Forelimb muscle (tissue), 1 donor: ENCODE measurements at regions not wholly inside any gene's neighbourhood (a gene's known extent, or its start where the extent isn't known, plus 50 kb on each side); places are given as distances from the start of the nearest gene placed in this dataset.
"Not testable (repeated sequence)": the region's sequence is repeated elsewhere in the genome, so short reads cannot be mapped to it uniquely, and the experiment has no call there.

Source experiments
- DNase-seq: peaks from one replicate; pipeline ENCODE4 v3.0.0-alpha.2; 2013; ENCODE audit warnings: low read depth

- DNase-seq: peak; percentile 16
Measured at GRCh38 chr15:96047255-96047931, 283.1 kb upstream of the NR2F2 start.

DNA sequence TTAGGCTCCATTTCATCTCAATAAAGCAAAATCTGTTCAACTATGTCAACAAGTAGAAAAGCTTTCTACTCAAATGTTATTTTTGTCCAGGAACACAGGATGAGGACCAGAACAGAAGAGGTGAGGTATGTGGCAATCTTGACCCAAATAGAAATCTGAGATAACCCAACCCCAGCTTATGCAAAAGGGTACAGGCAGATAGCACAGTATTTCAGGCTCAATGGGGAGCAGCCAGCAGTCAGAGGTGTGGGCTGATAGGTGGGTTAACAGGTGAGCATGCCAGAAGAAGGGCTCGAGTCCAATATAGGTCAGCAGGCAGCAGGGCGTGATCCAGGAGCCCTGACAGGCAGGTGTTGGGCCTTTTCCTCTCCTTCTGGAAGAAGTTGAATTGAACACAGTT, 281.2 kb upstream of the NR2F2 start:
- DNase-seq: no peak

DNA sequence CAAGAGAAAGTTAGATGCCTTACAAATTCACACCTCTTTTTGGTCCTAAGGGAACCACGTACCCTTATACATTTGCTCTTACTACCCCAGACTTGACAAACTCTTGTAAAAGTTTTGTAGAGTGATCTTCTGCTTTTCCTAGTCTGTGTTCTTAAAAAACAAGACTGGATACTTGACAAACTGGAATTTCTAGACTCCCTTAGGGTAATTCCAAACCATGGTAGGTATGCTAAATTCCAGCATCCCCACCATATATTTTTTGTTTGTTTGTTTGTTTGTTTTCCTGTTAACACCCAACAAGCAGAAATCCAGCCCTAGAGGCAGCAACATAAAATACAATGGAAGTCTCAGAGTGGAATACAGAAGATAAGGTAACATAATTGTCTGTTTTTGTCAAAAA, 280.7 kb upstream of the NR2F2 start:
- DNase-seq: no peak

DNA sequence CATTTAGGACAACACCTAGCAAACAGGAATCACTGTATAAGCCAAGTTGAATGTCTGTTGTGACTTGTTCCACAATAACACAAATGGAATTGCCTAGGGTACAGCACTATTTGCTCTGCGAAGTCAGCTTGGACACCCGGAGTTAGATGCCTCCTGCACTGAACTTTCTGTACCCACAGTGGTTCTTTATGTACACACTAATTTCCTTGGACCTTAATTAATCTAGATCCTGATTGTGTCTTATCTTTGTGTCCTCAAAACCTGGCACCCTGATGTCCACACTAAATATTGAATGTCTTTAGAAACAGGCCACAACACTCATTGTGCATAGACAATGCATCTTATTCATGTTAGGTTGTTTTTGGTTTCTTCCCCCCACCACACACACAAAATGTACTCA, 278.9 kb upstream of the NR2F2 start:
- DNase-seq: no peak

- DNase-seq: no peak
Measured at GRCh38 chr15:96052154-96052553, 278.3 kb upstream of the NR2F2 start.

- DNase-seq: no peak
Measured at GRCh38 chr15:96052572-96053030, 277.9 kb upstream of the NR2F2 start.

DNA sequence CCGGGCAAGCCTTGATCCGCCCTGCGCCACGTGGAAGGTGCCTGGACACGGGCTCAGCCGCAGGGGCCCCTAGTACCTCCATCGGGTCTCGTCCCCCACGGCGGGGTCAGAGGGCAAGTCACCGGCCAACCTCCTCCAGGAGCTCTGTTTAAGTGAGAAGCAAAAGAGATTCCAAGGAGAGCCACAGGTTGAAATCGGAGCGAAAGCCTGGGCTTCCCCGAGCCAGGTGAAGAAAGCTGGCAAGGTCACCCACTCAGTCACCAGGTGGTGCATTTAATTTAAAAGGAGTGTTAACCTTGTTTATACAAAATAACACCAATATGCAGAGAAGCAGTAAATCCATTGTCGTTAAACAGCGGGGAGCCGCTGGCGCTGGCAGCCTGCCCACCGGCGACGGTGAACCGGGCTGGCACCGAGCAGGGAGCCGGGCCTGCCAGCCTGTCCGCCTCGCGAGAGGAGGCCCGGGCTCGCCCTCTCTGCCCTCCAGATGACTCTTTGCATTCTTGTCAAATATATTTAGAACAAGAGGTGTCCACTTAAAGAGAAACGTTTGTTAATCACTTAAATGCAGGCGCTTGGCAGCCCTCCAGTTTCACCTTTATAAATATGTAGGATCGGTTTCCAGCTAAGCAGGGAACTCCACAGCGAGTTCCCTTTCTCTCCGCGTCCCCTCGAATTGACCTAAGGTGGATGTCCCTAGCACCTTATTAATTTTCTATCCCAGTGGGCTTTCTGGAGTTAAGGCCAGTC, 277.3 kb upstream of the NR2F2 start:
- no peak for DNase-seq

GRCh38 chr15:96053781-96054428, 276.6 kb upstream of the NR2F2 start:
- no peak for DNase-seq

GRCh38 chr15:96054621-96055020, 275.9 kb upstream of the NR2F2 start:
- no peak for DNase-seq

- no peak for DNase-seq
Measured at GRCh38 chr15:96058103-96058851, 272.2 kb upstream of the NR2F2 start.

- DNase-seq: not testable (repeated sequence)
Measured at GRCh38 chr15:96058852-96059103, 271.7 kb upstream of the NR2F2 start.

- not testable (repeated sequence) for DNase-seq
Measured at GRCh38 chr15:96060591-96060990, 269.9 kb upstream of the NR2F2 start.

DNA sequence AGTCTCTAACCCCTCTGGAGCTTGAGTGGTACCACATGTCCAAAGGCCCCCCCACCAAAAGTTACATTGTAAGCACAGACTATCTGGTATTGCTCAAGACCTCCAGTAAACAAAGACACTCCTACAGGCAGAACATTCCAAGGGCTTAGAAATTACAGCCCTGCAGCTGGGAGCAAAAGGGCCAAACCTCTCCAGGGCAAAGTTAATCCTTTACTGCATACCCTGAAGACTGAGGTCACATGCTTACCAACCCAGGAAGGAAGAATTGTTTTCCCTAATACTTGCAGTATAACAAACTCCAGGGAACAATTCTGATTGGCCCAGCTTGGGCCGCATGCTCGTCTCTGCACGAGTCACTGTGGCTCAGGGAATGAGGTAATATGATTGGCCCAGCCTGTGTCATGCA, 266.1 kb upstream of the NR2F2 start:
- no peak for DNase-seq

DNA sequence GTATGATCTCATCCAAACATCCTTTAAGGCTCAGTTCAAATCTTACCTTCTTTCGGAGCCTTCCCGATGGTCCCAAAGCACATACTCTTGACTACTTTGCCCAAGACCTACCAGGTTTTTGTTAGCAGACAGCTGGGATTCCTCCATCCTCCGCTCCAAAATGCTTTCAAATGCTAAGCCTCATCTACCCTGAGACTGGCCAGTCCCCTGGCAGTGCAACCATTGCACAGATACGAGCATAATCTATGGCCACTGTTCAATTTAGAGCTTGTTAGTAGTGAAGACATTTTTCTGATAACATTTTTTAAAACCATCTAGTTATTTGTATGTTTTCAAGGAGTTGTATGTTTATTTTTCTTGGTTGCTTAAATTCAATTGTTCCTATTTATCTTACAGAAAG, 264.4 kb upstream of the NR2F2 start:
- DNase-seq: no peak

DNA sequence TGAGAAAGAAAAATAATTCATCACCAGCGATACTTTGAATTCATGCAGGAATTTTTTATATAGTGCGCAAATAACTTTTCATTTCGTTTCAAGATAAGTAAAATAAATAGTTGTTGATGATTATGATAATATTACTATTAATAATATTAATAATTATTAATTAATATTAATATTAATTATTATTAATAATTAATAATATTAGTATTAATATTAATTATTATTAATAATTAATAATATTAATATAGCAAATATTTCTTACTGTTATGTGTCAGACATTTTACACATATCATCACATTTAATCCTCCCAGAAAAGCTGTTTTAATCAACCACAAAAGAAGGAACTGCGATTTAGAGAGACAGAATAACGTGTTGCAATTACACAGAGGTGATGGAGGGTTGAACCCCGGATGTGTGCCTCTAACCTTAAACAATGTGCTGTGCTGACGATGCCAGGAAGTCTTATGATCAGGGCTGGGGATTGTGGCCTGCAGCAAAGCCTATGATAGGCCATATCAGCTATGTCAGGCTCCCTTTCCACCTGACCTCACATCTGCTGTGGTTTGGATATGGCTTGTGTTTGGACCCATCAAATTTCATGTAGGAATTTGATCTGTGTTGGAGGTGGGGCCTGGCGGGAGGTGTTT, 263.5 kb upstream of the NR2F2 start:
- no peak for DNase-seq

DNA sequence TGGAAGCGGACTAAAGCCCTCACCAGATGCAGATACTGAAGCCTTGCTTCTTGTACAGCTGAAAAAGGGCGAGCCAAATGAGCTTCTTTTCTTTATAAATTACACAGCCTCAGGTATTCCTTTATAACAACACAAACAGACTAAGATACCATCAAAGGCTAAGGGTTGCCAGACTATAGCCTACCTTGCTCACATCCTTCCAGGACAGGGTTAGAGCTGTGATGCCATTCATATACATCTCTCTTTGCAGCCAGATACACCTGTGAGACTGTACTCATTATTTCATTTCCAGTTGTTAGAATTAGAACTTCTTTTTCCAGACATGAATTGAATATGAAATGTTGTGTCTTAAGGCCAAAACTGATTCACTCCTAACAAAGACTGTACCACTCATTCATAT, 262.8 kb upstream of the NR2F2 start:
- DNase-seq: no peak

GRCh38 chr15:96068897-96069296, 261.6 kb upstream of the NR2F2 start:
- DNase-seq: no peak

- no peak for DNase-seq
Measured at GRCh38 chr15:96070636-96071035, 259.9 kb upstream of the NR2F2 start.

GRCh38 chr15:96072821-96073220, 257.7 kb upstream of the NR2F2 start:
- no peak for DNase-seq

GRCh38 chr15:96073908-96074307, 256.6 kb upstream of the NR2F2 start:
- DNase-seq: no peak

DNA sequence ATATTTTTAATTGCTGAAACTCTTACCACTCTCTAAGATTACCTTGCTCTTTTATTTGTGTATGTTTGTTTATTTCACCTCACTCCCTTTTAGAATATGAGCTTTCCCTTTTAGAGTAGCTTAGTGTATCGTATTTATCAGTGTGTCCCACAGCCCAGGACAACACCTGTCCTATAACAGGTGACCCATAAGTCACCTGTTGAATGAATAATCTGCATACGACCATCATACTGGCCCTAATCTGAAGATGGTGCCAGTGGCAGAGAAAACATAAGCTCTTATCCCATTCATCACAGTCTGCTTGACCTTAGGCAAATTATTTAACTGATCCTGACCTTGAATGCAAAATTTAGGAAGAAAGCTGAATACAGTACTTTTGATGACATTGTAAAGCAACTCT, 254.6 kb upstream of the NR2F2 start:
- no peak for DNase-seq

DNA sequence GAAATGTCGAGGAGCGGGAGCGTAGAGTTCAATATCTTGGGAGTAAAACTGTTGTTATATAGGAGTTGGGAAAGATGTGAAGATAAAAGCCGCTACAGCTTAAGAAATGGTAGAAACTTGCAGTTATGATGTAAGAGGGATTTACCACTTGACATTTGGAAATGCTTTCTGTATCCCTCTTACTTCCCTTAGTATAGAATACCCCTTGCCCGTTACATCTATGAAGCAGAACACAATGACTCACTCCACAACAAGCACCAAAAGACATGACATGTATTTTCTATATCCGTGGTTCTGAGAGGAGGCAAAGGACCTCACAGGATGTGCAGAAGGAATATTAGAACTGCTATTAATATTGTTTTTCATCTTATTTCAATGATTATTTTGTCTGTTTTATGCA, 254.2 kb upstream of the NR2F2 start:
- DNase-seq: no peak
